ENCODE measurements at regions not wholly inside any gene's neighbourhood (a gene's known extent, or its start where the extent isn't known, plus 50 kb on each side); places are given as distances from the start of the nearest gene placed in this dataset.

- H3K9ac ChIP-seq, result no peak overlapping the region
- no peaks in the 10 kb centered on the region for H3K27me3 ChIP-seq
- TF ChIP-seq Cebpa-rat (IDR thresholded peaks at IDR 0.05), result no peak
- no peaks in the 10 kb centered on the region for H3K4me1 ChIP-seq
- H3K27ac ChIP-seq, result no peak overlapping the region
- no peaks in the 10 kb centered on the region for H3K9me3 ChIP-seq (replicated peaks in 1 of 11)
- H4K20me1 ChIP-seq, result no peaks in the 10 kb centered on the region
- no peak overlapping the region for H3K4me3 ChIP-seq
- H3K36me3 ChIP-seq, result no peaks in the 10 kb centered on the region
- no peak overlapping the region for H3K4me2 ChIP-seq
Measured at GRCh38 chr3:83581546-83581945, 1377.2 kb upstream of the CADM2 start.

DNA sequence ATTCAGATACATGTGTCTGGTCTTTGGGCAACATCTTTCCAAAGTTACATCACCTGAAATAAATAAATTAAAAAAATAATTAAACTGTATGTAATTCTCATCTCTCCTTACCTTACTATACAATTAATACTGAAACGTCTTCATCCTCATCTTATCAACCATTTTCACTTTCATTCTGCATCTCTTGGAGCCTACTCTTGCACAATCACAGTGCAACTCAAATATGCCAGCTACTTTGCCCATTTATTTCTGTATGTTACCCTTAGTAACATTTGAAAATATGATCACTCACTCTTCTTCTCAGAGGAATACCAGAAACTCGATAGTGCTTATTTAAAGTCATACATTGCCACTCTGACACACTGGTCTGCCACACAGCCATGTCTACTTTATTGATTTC, 1357.1 kb upstream of the CADM2 start:
- peak in 4 of 11 experiments; percentile 24 to 79 (median 48); a peak in 5 of 22 replicates for TF ChIP-seq Cebpa-rat (IDR thresholded peaks at IDR 0.05)
- Histone ChIP-seq H3K9me3 (replicated peaks in 1 of 11) (no peaks in the 10 kb centered on the region), H4K20me1 (no peaks in the 10 kb centered on the region), H3K27ac (no peak overlapping the region), H3K9ac (no peak overlapping the region), H3K4me2 (peak overlapping the region in 2 of 11 experiments; percentile 23 to 31; a peak in 3 of 22 replicates), H3K36me3 (no peaks in the 10 kb centered on the region), H3K27me3 (no peaks in the 10 kb centered on the region), H3K4me3 (no peak overlapping the region), H3K4me1 (peaks cover 0 to 5% (median 0%) of the 10 kb centered on the region in 10 experiments; a peak in 2 of 20 replicates)

DNA sequence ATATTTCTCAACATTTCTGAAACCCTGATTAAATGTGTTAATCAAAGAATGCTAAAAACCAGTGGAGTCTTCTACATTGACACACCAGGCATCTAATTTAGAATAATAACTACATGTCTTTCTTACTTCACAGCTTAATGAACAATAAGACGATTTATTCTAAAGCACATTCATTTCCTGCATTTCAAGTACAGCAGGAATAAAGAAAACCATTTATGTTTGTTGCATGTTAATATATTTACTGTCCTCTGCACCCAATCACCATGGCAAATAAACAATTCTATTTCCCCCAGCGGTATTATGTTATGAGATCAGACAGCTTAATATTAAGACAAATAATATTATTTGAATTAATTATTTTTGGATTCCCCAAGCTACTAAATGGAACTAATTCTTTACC, 1336.3 kb upstream of the CADM2 start:
- no peak overlapping the region for H3K27ac ChIP-seq
- no peaks in the 10 kb centered on the region for H4K20me1 ChIP-seq
- TF ChIP-seq Cebpa-rat (IDR thresholded peaks at IDR 0.05), result no peak
- no peak overlapping the region for H3K4me2 ChIP-seq
- H3K27me3 ChIP-seq, result no peaks in the 10 kb centered on the region
- no peaks in the 10 kb centered on the region for H3K36me3 ChIP-seq
- no peak overlapping the region for H3K9ac ChIP-seq
- no peak overlapping the region for H3K4me3 ChIP-seq
- H3K9me3 ChIP-seq (replicated peaks in 1 of 11), result no peaks in the 10 kb centered on the region
- no peaks in the 10 kb centered on the region for H3K4me1 ChIP-seq

DNA sequence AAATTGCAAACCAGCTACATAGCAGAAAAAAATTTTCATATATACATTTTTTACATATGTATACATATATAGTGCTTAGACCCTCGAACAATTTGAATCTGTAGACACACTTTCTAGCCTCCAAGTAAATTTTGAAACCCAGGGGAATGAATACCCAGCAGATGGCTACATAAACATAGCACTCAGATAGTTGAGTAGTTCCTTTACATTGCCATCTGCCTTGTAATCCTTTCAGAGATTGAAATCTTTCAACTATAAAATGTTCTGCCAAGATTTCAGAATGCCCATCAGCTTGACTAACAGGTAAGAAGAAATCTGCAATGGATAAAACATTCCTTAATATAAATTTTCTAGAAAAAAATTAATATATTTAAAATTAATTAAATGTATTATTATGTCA, 1333.5 kb upstream of the CADM2 start:
- Histone ChIP-seq H3K4me1 (no peaks in the 10 kb centered on the region), H3K36me3 (no peaks in the 10 kb centered on the region), H3K9ac (no peak overlapping the region), H3K27me3 (no peaks in the 10 kb centered on the region), H4K20me1 (no peaks in the 10 kb centered on the region), H3K9me3 (replicated peaks in 1 of 11) (no peaks in the 10 kb centered on the region), H3K4me3 (no peak overlapping the region), H3K4me2 (no peak overlapping the region), H3K27ac (no peak overlapping the region)
- no peak for TF ChIP-seq Cebpa-rat (IDR thresholded peaks at IDR 0.05)

DNA sequence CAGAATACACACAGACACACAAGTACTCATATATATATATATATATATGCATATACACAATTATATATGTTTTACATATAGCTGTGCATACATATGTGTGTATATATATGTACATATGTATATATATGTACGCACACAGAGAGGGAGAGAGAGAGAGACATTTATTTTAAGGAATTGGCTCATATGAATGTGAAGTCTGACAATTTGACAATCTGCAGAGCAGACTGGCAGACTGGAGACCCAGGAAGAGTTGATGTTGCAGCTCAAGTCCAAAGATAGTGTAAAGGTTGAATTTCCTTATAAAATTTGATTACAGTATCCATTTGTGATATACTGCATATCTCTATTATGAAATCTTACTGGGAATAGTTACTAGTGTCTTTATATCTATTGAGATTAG, 1330.3 kb upstream of the CADM2 start:
- H3K4me2 ChIP-seq, result no peak overlapping the region
- no peaks in the 10 kb centered on the region for H4K20me1 ChIP-seq
- H3K27ac ChIP-seq, result no peak overlapping the region
- no peak overlapping the region for H3K9ac ChIP-seq
- no peaks in the 10 kb centered on the region for H3K36me3 ChIP-seq
- H3K4me3 ChIP-seq, result no peak overlapping the region
- H3K9me3 ChIP-seq (replicated peaks in 1 of 11), result no peaks in the 10 kb centered on the region
- no peak for TF ChIP-seq Cebpa-rat (IDR thresholded peaks at IDR 0.05)
- H3K27me3 ChIP-seq, result no peaks in the 10 kb centered on the region
- no peaks in the 10 kb centered on the region for H3K4me1 ChIP-seq

- Histone ChIP-seq H3K36me3 (no peaks in the 10 kb centered on the region), H3K9ac (no peak overlapping the region), H3K4me1 (no peaks in the 10 kb centered on the region), H4K20me1 (no peaks in the 10 kb centered on the region), H3K27me3 (no peaks in the 10 kb centered on the region), H3K9me3 (replicated peaks in 1 of 11) (no peaks in the 10 kb centered on the region), H3K27ac (no peak overlapping the region), H3K4me3 (no peak overlapping the region), H3K4me2 (no peak overlapping the region)
- TF ChIP-seq Cebpa-rat (IDR thresholded peaks at IDR 0.05), result no peak
Measured at GRCh38 chr3:83632526-83632925, 1326.3 kb upstream of the CADM2 start.

- Histone ChIP-seq H3K9ac (no peak overlapping the region), H3K36me3 (no peaks in the 10 kb centered on the region), H3K9me3 (replicated peaks in 1 of 11) (no peaks in the 10 kb centered on the region), H3K27ac (no peak overlapping the region), H4K20me1 (no peaks in the 10 kb centered on the region), H3K27me3 (no peaks in the 10 kb centered on the region), H3K4me3 (no peak overlapping the region), H3K4me1 (no peaks in the 10 kb centered on the region), H3K4me2 (no peak overlapping the region)
- TF ChIP-seq Cebpa-rat (IDR thresholded peaks at IDR 0.05), result no peak
Measured at GRCh38 chr3:83633758-83634157, 1325.0 kb upstream of the CADM2 start.

GRCh38 chr3:83649692-83650091, 1309.1 kb upstream of the CADM2 start:
- no peaks in the 10 kb centered on the region for H4K20me1 ChIP-seq
- no peak overlapping the region for H3K4me2 ChIP-seq
- no peaks in the 10 kb centered on the region for H3K27me3 ChIP-seq
- H3K9ac ChIP-seq, result no peak overlapping the region
- H3K4me1 ChIP-seq, result no peaks in the 10 kb centered on the region
- no peaks in the 10 kb centered on the region for H3K36me3 ChIP-seq
- no peak for TF ChIP-seq Cebpa-rat (IDR thresholded peaks at IDR 0.05)
- H3K27ac ChIP-seq, result no peak overlapping the region
- no peaks in the 10 kb centered on the region for H3K9me3 ChIP-seq (replicated peaks in 1 of 11)
- no peak overlapping the region for H3K4me3 ChIP-seq

DNA sequence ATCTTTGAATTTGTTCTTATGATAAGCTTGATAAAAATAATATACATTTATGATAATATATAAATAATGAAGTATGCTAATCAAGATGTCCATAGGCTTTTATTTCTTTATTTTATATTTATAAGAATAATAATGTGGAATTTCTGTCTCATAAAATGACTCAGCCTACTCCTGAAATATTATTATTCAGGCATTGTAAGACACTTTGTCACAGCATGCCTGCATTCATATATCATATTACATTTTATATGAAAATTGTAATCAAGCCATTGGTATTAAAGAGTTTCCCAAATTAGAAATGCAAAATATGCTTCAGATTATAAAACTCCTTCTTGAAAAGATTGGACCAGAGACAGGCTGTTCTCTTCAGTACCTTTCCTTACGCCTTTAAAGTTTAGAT, 1303.7 kb upstream of the CADM2 start:
- Histone ChIP-seq H3K4me3 (no peak overlapping the region), H3K9me3 (replicated peaks in 1 of 11) (no peaks in the 10 kb centered on the region), H3K27me3 (no peaks in the 10 kb centered on the region), H3K9ac (no peak overlapping the region), H3K36me3 (no peaks in the 10 kb centered on the region), H3K4me2 (no peak overlapping the region), H4K20me1 (no peaks in the 10 kb centered on the region), H3K27ac (no peak overlapping the region), H3K4me1 (no peaks in the 10 kb centered on the region)
- no peak for TF ChIP-seq Cebpa-rat (IDR thresholded peaks at IDR 0.05)

- Histone ChIP-seq H3K4me3 (no peak overlapping the region), H4K20me1 (no peaks in the 10 kb centered on the region), H3K4me1 (no peaks in the 10 kb centered on the region), H3K9me3 (replicated peaks in 1 of 11) (no peaks in the 10 kb centered on the region), H3K4me2 (no peak overlapping the region), H3K27ac (no peak overlapping the region), H3K27me3 (no peaks in the 10 kb centered on the region), H3K36me3 (no peaks in the 10 kb centered on the region), H3K9ac (no peak overlapping the region)
- no peak for TF ChIP-seq Cebpa-rat (IDR thresholded peaks at IDR 0.05)
Measured at GRCh38 chr3:83662381-83662960, 1296.3 kb upstream of the CADM2 start.

All from BLaER1 treated with 17β-estradiol and CSF1 and Interleukin-3, amounts not matched to agents 10 nM and 100 nM (cell line).